ENCODE measurements at regions not wholly inside any gene's neighbourhood (a gene's known extent, or its start where the extent isn't known, plus 50 kb on each side); places are given as distances from the start of the nearest gene placed in this dataset.
"Not testable (repeated sequence)": the region's sequence is repeated elsewhere in the genome, so short reads cannot be mapped to it uniquely, and the experiment has no call there.

GRCh38 chr22:26823966-26824365, 166.6 kb downstream of the MIAT start:
- no peak for TF ChIP-seq JUND (IDR thresholded peaks at IDR 0.05; ENCODE audit: low read depth)
- no peak for DNase-seq (ENCODE audit: low read depth in 1 of 2, low spot score in 1 of 2)
- in situ Hi-C loops (cut with HindIII; ENCODE audit: low pct_unique_long_range_greater_than_20kb, low sequenced_read_pairs) = no loop called here

GRCh38 chr22:26825960-26826935, 168.9 kb downstream of the MIAT start:
- no peak for DNase-seq (ENCODE audit: low read depth in 1 of 2, low spot score in 1 of 2)
- in situ Hi-C loops (cut with HindIII; ENCODE audit: low pct_unique_long_range_greater_than_20kb, low sequenced_read_pairs) = no loop called here
- TF ChIP-seq JUND (IDR thresholded peaks at IDR 0.05; ENCODE audit: low read depth) = no peak

GRCh38 chr22:26827611-26828010, 170.2 kb downstream of the MIAT start:
- DNase-seq (ENCODE audit: low read depth in 1 of 2, low spot score in 1 of 2) = no peak
- TF ChIP-seq JUND (IDR thresholded peaks at IDR 0.05; ENCODE audit: low read depth) = no peak
- in situ Hi-C loops (cut with HindIII; ENCODE audit: low pct_unique_long_range_greater_than_20kb, low sequenced_read_pairs) = no loop called here

GRCh38 chr22:26828311-26828710, 170.9 kb downstream of the MIAT start:
- TF ChIP-seq JUND (IDR thresholded peaks at IDR 0.05; ENCODE audit: low read depth) = no peak
- in situ Hi-C loops (cut with HindIII; ENCODE audit: low pct_unique_long_range_greater_than_20kb, low sequenced_read_pairs) = no loop called here
- peak in 1 of 2 experiments; percentile 13 for DNase-seq (ENCODE audit: low read depth in 1 of 2, low spot score in 1 of 2)

- no peak for TF ChIP-seq JUND (IDR thresholded peaks at IDR 0.05; ENCODE audit: low read depth)
- in situ Hi-C loops (cut with HindIII; ENCODE audit: low pct_unique_long_range_greater_than_20kb, low sequenced_read_pairs) = no loop called here
- no peak for DNase-seq (ENCODE audit: low read depth in 1 of 2, low spot score in 1 of 2)
These were observed 173.4 kb downstream of the MIAT start for GRCh38 chr22:26830837-26831236.

GRCh38 chr22:26835023-26835422, 177.6 kb downstream of the MIAT start:
- in situ Hi-C loops (cut with HindIII; ENCODE audit: low pct_unique_long_range_greater_than_20kb, low sequenced_read_pairs) = no loop called here
- no peak for DNase-seq (ENCODE audit: low read depth in 1 of 2, low spot score in 1 of 2)
- no peak for TF ChIP-seq JUND (IDR thresholded peaks at IDR 0.05; ENCODE audit: low read depth)

GRCh38 chr22:26835929-26836528, 178.6 kb downstream of the MIAT start:
- DNase-seq (ENCODE audit: low read depth in 1 of 2, low spot score in 1 of 2) = peak; percentile 20 to 57
- in situ Hi-C loops (cut with HindIII; ENCODE audit: low pct_unique_long_range_greater_than_20kb, low sequenced_read_pairs) = no loop called here
- no peak for TF ChIP-seq JUND (IDR thresholded peaks at IDR 0.05; ENCODE audit: low read depth)

- in situ Hi-C loops (cut with HindIII; ENCODE audit: low pct_unique_long_range_greater_than_20kb, low sequenced_read_pairs) = no loop called here
- TF ChIP-seq JUND (IDR thresholded peaks at IDR 0.05; ENCODE audit: low read depth) = no peak
- no peak for DNase-seq (ENCODE audit: low read depth in 1 of 2, low spot score in 1 of 2)
These were observed 180.5 kb downstream of the MIAT start for GRCh38 chr22:26837784-26838470.

GRCh38 chr22:26838471-26838825, 181.1 kb downstream of the MIAT start:
- in situ Hi-C loops (cut with HindIII; ENCODE audit: low pct_unique_long_range_greater_than_20kb, low sequenced_read_pairs) = no loop called here
- no peak for TF ChIP-seq JUND (IDR thresholded peaks at IDR 0.05; ENCODE audit: low read depth)
- DNase-seq (ENCODE audit: low read depth in 1 of 2, low spot score in 1 of 2) = no peak

GRCh38 chr22:26839216-26839615, 181.8 kb downstream of the MIAT start:
- no peak for DNase-seq (ENCODE audit: low read depth in 1 of 2, low spot score in 1 of 2)
- in situ Hi-C loops (cut with HindIII; ENCODE audit: low pct_unique_long_range_greater_than_20kb, low sequenced_read_pairs) = no loop called here
- no peak for TF ChIP-seq JUND (IDR thresholded peaks at IDR 0.05; ENCODE audit: low read depth)

GRCh38 chr22:26840770-26841169, 183.4 kb downstream of the MIAT start:
- DNase-seq (ENCODE audit: low read depth in 1 of 2, low spot score in 1 of 2); in situ Hi-C loops (cut with HindIII; ENCODE audit: low pct_unique_long_range_greater_than_20kb, low sequenced_read_pairs): not testable (repeated sequence)

GRCh38 chr22:26842103-26842502, 184.7 kb downstream of the MIAT start:
- in situ Hi-C loops (cut with HindIII; ENCODE audit: low pct_unique_long_range_greater_than_20kb, low sequenced_read_pairs) = no loop called here
- no peak for DNase-seq (ENCODE audit: low read depth in 1 of 2, low spot score in 1 of 2)
- TF ChIP-seq JUND (IDR thresholded peaks at IDR 0.05; ENCODE audit: low read depth) = no peak
